ENCODE measurements at regions not wholly inside any gene's neighbourhood (a gene's known extent, or its start where the extent isn't known, plus 50 kb on each side); places are given as distances from the start of the nearest gene placed in this dataset.

DNA sequence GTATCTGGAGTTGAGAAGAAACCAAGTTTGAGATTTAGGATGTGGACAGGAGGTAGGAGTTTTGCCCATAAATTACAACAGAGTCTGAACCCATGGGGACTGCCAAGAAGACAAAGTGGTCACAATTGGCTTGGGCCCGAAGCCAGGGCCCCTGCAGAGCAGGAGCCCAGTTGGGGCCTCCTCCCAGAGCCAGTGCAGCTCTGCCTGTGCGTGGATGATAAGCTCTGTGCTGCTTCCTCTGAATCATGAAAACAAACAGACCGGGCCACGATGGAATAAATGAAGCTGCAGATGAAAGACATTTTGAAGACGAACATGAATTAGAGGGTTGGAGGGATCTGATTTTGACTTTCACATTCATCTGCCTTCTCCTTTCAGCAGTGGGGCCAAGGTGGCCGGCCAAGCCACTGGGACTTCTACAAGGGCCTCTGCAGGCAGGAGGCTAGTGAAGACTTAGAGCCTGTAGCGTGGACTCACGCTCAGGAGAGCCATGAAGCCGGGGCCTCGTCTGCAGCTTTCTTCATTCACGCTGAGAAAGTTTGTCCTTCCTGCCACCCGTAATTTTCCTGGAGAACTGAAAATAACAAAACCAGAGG, 156.8 kb upstream of the LYZL1 start:
- no peak for DNase-seq

DNA sequence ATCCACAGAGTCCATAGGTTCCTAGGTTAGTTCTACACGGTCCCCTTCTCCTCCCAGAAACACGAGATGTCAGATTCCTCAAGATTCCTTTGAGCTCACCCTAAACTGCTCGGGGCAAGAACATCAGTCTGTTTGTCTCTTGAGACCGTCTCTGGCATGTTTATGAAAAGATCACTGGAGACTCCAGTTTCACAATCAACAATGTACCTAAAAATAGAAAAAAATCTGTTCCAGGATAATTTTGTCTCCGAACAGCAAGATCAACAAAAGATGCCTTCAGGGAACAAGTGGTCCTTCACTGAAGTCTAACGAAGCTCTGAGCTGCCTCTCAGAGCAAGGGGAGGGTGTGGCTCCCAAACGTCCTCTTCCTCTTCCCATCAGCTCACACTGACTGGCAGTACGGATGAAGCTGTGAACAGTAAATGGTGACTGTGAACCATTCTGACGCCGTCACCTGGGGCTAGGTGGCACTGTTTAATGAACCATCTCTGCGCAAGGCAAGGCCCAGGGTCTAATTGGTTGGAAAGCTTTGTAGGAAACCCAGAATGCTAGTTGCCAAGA, 156.2 kb upstream of the LYZL1 start:
- DNase-seq = no peak

DNA sequence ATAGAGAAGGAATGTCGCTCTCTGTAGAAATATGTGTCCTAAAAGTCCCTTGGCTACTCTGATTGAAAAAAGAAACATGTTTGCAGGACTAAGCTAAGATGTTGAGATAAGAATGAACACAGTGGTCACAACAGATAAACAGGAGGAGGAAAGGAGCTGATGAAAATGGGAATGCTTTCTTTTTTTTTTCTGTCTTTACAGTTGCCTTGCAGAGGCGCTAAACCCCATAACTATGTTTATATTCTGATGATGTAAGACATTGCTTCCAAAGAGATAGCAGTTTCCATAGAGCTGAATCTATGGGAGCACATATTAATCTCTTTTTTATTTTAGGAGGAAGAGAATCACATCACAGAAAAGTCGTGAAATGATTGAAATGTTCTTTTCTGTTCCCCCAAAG, 153.5 kb upstream of the LYZL1 start:
- no peak for DNase-seq

DNA sequence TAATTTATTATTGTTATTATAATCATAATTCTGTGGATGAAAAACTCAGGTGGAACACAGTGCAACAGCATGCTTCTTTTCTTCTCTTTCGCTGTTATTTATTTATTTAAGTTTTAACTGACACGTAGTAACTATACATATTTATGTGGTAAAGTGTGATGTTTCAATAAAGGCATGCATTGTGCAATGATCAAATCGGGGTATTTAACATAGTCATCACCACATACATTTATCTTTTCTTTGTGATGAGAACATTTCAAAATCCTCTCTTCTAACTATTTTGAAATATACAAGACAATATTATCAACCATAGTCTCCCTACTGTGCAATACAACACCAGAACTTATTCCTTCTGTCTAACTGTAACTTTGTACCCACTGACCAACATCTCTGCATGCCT, 152.5 kb upstream of the LYZL1 start:
- no peak for DNase-seq

DNA sequence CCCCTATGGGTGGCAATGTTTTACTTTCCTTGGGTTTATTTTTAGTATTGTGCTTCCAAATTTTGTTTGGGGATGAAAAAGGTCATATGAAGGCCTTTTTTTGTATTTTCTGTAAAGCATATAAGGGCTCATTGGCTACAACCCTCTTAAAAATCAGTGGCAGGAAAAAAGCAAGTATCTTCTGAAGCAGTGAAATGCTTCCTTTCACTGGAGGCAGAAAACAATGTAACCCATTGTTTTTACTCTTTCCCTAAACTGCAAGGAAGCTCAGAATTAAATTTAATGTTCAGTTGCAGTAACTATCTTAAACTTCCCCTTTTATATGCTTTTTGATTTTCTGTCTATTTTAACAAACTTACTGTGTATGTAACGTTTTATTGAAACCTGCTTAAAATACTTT, 148.7 kb upstream of the LYZL1 start:
- DNase-seq = no peak

DNA sequence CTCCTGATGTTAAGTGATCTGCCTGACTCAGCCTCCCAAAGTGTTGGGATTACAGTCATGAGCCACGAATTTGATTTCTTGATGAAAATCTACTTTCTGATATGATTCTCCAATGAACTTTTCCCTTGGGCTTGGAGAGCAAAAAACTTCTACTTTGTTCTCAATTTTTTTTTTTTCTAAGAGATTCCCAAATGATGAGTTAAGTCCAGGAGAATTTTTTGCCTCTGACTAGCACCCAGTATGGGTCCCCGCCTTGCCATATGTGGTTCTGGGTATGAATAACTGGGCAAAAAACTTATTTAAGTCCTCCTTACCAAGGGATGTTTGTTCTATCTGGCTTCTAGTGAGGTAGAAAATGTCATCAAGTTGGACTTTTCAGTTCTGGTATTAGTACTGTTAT, 147.9 kb upstream of the LYZL1 start:
- DNase-seq = no peak

DNA sequence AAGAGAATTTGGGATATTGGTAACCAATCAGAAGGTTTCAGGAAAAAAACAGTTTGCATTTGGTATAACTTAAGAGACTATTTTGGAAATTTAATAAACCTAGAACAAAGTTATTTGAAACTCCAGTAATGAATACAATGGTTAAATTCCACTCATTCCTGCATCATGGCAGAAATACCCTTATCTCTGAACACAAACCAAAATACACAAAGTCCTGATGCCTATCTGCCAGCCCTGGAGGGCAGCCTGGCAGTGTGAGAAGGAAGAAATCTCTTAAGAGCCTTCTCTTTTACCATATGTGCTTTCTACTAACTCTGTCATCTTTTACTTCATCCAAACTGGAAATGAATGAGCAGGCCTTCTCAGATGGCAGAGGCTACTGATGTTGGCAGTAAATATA, 147.1 kb upstream of the LYZL1 start:
- DNase-seq = no peak

DNA sequence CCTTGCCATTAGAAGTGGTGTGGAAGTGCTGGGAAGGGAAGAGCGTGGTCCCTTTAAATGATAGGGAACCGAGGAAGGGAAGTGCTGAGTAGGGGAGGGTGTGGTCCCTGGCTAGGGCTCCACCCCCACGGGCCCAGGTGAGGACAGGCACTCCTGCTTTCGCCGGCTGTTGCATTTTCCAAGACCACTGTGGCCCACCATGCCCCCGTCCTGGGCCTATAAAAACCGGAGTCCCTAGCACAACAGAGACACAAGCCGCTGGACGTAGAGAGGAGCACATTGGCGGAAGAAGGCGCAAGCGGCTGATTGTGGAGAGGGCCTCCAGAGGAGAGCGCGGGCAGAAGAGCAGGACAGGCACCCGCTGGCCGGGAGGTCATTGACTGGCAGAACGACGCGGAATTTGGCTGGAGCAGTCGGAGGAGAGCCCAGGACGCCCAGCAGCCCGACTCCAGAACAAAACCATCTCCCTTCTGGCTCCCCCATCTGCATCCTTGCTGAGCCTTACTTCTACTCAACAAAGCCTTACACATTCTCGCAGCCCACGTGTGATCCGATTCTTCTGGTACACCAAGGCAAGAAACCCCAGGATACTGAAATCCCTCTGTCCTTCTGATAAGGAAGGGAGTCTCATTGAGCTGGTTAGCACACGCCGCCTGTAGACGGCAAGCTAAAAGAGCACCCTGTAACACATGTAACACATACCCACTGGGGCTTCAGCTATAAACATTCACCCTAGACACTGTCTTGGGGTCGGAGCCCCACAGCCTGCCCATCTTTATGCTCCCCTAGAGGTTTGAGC, 146.2 kb upstream of the LYZL1 start:
- DNase-seq = no peak

DNA sequence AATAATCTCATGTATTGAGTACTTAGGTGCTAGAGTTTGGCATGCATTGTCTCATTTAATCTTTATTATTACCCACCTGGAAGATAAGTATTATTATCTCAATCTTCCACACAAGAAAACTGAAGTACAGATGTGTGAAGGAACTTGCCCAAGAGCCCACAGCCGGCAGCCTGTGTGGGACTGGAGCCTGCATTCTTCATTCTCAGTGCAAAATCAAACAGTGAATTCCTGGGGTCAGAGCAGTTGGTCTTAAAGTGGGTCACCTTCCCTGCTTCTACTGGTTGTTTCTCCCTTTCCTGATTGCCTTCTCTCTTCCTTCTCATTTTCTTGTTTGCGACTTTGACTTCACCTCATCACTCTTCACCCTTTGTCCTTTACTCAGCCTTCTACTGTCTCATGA, 144.7 kb upstream of the LYZL1 start:
- DNase-seq = no peak

DNA sequence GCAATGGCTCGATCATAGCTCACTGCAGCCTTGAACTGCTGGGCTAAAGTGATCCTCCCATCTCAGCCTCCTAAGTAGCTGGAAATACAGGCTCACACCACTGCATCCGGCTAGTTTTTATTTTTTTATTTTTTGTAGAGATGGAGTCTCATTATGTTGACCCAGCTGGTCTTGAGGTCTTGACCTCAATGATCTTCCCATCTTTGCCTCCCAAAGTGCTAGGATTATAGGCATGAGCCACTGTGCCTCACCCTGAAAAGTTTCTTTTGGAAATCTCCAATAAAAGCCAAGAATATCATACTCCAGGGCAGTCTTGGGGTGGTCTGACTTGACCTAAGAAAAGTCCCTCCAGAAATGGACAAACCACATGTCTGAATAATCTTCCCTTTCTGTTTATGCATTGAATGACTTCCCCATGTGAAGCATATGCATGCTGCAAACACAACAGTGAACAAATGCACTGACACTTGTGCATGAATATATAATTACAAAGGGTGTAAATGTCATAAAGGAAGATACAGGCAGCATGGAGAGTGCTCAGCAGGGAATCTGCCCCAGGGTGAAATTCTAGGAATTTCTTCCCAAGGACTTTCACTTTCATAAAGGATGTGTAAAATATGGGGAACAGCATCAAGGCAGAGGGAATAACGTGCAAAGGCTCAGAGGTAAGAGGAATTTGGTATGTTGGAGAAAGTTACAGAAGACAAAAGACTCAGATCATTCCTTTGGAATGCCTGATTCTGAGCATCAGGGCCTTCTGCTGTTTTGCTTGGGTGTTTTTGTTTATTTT, 142.4 kb upstream of the LYZL1 start:
- no peak for DNase-seq

DNA sequence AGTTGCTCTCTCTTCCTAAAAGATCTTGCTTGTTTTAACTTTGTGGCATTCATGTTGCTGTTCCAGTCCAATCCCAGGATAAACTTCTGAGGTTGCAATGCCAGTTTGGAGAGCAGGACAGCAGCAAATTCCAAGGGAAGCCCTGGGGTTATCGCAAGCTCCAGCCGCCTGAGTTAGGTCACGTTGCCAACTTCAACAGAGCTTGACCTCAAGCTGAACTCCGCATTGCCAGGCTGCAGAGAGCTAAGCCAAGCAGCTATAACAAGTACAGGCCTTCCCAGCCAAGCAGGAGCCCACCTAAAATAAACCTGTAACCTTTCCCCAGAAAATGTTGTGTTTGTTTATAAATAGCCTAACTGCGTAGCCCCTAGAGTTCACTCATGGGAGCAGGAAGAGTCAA, 138.9 kb upstream of the LYZL1 start:
- no peak for DNase-seq

DNA sequence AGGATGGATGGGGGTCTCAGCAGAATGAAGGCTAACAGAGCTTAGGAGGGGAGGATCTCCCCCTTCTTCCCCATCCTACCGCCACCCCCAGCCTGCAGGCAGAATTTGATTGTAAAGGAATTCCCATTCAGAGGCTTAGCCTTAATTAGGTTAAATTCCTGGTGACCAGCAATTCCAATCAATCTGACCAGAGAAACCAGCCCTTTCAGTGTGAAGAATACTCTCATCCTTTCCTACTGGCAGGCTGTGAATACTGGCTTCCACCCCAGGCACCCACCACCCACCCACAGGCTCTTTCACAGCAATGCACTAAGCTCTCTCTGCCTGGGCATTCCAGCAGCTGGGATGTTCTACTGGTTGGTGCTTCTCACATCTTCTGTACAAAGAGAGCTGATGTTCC, 137.9 kb upstream of the LYZL1 start:
- no peak for DNase-seq

DNA sequence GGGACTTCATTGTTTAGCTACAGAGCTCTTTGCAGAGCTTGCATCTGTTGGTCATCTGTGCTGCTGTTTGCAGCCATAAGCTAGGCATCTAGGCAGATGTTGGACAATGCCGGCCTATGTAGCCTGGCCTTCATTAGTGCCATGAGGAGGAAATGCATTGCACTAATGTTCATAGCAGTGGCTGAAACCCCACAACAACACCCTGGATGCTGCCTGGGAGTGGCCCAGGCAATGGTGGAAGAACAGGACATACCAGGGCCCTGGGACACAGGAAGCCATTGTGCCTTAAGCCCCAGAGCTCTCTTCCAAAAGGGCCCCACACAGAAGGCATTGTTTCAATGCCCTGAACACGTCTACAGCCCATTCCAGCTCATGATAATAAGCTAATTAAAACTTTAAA, 131.5 kb upstream of the LYZL1 start:
- no peak for DNase-seq

DNA sequence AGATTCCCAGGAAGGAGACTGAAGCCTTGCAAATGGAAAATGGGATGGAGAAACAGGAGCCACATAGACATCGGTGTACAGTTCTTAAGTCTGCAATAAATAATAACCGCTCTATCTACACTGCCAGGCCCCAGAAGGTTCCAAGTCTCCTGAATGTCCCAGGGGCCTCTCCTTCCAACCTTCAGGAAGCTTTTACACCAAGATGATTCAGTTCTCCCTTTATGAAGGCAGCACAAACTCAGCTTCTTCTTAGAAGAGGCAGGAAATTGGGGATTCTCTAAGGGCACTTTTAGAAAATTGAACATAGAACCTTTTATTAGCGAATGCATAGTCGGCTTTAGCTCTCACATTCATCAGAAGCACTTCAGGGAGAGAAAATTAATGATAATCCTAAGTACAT, 130.8 kb upstream of the LYZL1 start:
- no peak for DNase-seq

DNA sequence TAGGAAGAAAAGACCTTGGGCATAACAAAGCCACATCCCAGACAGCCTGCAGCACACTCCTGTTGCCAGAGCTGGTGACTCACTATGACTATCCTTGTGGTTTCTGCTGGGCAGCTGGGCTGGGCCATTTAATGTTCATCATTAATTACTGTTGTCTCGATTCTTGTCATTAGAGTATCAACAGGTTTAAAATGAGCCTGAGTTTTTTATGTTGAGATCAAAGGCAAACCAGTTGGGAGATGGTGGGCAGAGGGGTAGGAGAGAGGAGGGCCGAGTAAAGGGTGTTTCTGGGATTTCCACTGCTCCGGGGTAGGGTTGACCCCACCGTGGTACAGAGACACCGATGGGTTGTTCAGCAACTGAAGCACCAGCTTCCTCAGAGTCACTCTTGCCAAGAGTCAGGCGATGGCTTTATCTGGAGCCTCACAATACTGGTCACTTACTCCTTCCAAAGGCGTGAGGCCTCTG, 128.7 kb upstream of the LYZL1 start:
- DNase-seq = no peak

DNA sequence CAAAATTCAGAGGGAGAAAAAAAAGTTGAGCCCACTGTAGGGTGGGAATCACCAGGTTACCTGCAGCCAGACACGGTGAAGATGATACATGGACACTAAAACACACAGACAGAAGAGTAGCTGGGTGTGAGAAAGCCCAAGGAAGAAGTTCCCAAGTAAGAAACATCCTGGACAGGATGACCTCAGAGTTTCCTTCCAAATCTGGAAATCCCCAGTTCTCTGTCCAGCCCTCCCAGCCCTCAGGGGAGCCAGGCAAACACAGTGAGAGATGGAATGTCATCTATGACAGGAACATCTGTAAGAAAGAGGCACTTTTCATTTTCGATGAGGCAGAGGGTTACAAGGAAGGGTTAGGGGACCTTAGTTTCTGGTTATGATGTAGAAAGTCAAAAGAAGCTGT, 125.1 kb upstream of the LYZL1 start:
- DNase-seq = no peak

DNA sequence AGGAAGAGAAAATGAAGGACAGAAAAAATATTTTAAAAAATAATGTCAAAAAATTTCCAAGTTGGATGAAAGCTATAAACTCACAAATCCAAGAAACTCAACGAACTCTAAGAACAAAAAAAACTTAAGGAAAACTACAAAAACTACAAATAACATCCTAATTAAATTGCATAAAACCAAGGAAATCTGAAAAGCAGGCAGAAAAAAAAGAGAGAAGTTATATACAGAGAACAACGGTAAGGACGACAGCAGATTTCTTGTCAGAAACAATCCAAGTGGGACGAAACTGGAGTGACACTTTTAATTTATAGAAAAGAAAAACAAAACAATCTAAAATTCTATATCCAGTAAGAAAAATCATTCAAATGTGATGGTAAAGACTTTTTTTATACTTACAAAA, 122.2 kb upstream of the LYZL1 start:
- no peak for DNase-seq

DNA sequence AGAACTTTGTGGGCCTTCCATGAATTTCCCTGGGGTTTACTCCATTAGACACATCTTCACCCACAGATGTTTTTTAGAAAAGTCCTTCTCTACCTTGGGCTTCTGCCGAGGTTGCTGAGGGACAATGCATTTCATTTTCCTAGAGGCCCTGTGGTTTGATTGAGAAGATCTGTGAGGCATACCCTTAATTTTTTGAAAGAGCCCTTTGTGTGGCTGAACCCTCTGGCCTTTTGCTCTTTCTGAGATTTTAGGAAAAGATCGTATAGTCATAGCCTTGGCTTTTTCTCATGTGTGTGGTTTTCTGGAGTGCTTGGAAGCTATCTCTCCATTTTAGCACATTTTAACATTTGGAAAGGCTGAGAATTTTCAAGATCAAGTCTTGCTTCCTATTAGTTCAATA, 119.8 kb upstream of the LYZL1 start:
- DNase-seq = no peak

DNA sequence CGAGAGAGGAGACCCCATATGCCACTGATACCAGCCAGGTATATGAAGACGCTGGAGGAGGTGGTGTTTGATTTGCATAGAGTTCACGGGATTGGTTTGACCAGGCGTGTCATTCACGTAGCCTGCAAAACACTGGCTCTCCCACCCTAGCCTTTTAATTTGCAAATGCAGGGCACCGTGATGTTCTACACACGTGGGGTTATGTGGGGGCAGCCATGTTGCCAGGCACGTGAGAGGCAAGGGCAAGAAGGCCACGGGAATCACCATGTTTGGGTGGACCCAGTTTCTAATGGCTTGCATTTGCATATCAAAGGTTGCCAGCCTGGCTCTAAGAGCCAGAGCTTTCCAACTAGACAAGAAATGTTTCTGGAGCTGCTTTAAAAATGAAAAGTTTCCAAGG, 117.2 kb upstream of the LYZL1 start:
- no peak for DNase-seq

DNA sequence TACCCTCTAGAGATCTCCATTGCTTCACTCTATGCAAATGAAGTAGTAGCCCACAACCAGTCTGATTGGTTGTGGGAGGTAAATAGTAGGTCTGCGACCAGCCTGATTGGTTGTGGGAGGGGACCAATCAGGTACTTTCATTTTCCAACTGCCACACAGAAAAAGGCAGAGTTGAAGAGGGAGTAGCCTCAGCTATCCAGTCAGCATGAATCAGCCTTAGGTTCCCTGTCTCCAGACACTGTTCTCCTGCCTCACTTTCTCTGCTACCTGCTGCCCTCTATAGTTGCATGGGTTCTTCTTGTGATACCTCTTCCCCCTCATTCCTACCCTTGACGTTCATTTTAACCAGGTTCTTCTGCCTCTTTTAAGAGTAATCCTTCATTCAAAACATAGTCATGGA, 114.5 kb upstream of the LYZL1 start:
- DNase-seq = no peak

DNA sequence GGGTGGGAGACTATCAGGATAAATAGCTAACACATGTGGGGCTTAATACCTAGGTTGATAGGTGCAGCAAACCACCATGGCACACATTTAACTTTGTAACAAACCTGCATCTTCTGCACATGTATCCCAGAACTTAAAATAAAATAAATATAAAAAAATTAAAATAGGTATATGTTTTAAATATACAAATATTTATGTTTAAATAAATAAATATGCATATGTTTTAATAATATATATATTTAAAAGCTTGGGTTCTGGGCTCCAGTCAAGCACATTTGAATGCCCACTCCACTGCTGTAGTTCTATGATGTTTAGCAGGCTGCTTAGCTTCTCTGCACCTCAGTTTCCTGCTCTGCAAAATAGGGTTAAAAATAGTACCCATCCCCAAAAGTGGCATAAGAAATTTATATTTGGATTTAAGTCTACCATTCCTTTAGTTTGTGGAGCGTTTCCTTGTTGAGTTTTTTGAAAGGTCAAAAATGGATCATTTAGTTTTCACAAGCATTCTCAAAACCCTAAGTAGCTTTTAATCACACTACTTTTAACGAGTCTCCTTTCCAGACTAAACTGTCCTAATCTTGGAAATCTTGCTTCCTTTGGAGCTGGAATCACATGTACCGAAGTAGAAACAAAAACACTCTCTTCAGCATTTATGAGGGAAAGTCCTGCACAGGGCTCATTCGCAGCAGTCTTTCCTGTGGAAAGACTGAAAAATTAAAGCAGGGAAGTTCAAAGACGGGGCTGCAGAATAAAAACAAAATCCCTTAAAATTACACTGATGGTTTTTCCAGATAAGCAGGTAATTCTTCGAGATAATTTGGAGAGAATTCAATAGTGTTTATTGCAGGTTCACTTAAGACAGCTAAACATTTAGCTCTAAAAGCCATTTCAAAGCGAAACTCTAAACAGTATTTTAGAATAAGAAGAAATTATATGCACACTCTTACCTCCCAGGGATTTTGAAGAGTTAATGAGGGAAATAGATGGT, 111.7 kb upstream of the LYZL1 start:
- no peak for DNase-seq

DNA sequence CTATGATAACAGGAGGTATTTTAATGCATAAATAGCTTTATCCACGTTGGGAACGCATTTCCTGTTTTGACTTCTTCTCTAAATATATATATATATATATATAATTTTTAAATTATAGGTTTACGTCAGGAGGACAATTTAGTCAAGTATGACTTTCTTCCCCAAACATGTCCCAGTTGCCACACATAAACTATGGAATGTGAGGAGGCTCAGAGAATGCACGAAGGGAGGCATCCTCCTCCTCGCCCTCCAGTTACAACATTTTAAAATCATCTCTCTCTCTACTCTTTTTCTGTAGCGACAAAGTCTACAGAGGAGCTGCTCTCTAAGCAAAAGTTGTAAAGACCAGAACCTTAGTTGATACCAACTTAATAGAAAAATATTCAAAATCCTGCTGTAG, 106.9 kb upstream of the LYZL1 start:
- DNase-seq = no peak

Data from CD4-positive, alpha-beta T cell treated with Interleukin-4 for 1 hour (primary cell).